Adrenal gland (tissue), 9 donors: ENCODE measurements at regions not wholly inside any gene's neighbourhood (a gene's known extent, or its start where the extent isn't known, plus 50 kb on each side); places are given as distances from the start of the nearest gene placed in this dataset.
"Not testable (repeated sequence)": the region's sequence is repeated elsewhere in the genome, so short reads cannot be mapped to it uniquely, and the experiment has no call there.

ENCODE experiments used
- DNase-seq, 7 donors: peaks; one replicate each; pipeline ENCODE4 v3.0.0-alpha.2; 2019 to 2020
- H3K27ac ChIP-seq, 5 donors: fragments of 200-600 bp; sonication (generic) in 4 of 5; 1 replicate in 3 of 5; 2 replicates in 2 of 5; pipeline versions ENCODE4 v1.5.1 to v1.8.0; 2016 to 2020; ENCODE audit warnings: mild to moderate bottlenecking in 1 of 5
- H3K27me3 ChIP-seq: fragments of 200-600 bp; 2 replicates; pipeline ENCODE4 v1.8.0; 2021
- H3K36me3 ChIP-seq, 2 donors: fragments of 200-600 bp; replicated peaks in 1 of 2; 1 replicate in 1 of 2; 2 replicates in 1 of 2; pipeline versions ENCODE4 v1.5.1 to v1.8.0; 2018 to 2022
- H3K4me1 ChIP-seq, 2 donors: fragments of 200-600 bp; replicated peaks in 1 of 2; 1 replicate in 1 of 2; 2 replicates in 1 of 2; pipeline versions ENCODE4 v1.5.1 to v1.8.0; 2018 to 2021
- H3K4me3 ChIP-seq, 4 donors: fragments of 200-600 bp; sonication (generic) in 3 of 4; one replicate each; pipeline ENCODE4 v1.5.1; 2016 to 2018
- H3K9me3 ChIP-seq, 3 donors: fragments of 200-600 bp; sonication (generic) in 1 of 3; replicated peaks in 1 of 3; 1 replicate in 2 of 3; 2 replicates in 1 of 3; pipeline versions ENCODE4 v1.5.1 to v1.8.0; 2016 to 2021
- CTCF ChIP-seq, 6 experiments: fragments of 450-650 bp in 4 of 6; fragments of 200-600 bp in 2 of 6; sonication (generic) in 1 of 6; IDR thresholded peaks; 1 replicate in 5 of 6; 2 replicates in 1 of 6; pipeline versions ENCODE4 v1.5.1 to v1.8.0; 2016 to 2021; ENCODE audit warnings: antibody characterized with exemption in 6 of 6, mild to moderate bottlenecking in 2 of 6, moderate library complexity in 1 of 6
- POLR2A ChIP-seq, 2 donors: fragments of 450-650 bp; IDR thresholded peaks; one replicate each; pipeline ENCODE4 v1.6.1; 2017; ENCODE audit warnings: antibody characterized with exemption in 2 of 2, mild to moderate bottlenecking in 2 of 2, moderate library complexity in 1 of 2
- WGBS, 4 donors: extraction: QIAGEN DNeasy Blood & Tissue Kit in 2 of 4; methylation state at CpG; one replicate each; pipeline versions ENCODE4 v1.1.5 to v1.1.7; 2013 to 2017; 5-methylcytosine and 5-hydroxymethylcytosine counted together
- intact Hi-C, 2 donors: fragments of 100-400 bp; cut with DNase I; formaldehyde crosslinking; loops; one replicate each; pipeline versions ENCODE4 v1.14.1 to v1.15.0; 2022 to 2023
- donor health status: healthy with polysubstance abuse.
- donor health status: Bipolar disorder and iron deficiency.
- donor health status: DM: yes; HTN: yes; CAD: no.
- donor health status: DM: no; HTN: no; CAD: no.
- donor health status: DM: no; HTN: no; CAD: no.

- intact Hi-C loops = no loop called here
- no peak for DNase-seq
- H3K27ac ChIP-seq = no peak overlapping the region
- WGBS, 4 donors = 53 to 70% (median 60%) methylated on average over 10 to 12 of the region's 12 CpGs
- no peak overlapping the region for H3K4me3 ChIP-seq
- H3K4me1 ChIP-seq = no peaks in the 10 kb centered on the region
- no peaks in the 10 kb centered on the region for H3K27me3 ChIP-seq
- TF ChIP-seq CTCF (IDR thresholded peaks at IDR 0.05) = no peak
- no peak for TF ChIP-seq POLR2A (IDR thresholded peaks at IDR 0.05)
- no peaks in the 10 kb centered on the region for H3K9me3 ChIP-seq
- no peaks in the 10 kb centered on the region for H3K36me3 ChIP-seq
Observed at GRCh38 chr16:47976636-47977210, 179.1 kb downstream of the ABCC12 start.

- H3K36me3 ChIP-seq, H3K27ac ChIP-seq, H3K9me3 ChIP-seq, H3K4me3 ChIP-seq, H3K27me3 ChIP-seq, DNase-seq, intact Hi-C loops, H3K4me1 ChIP-seq: not testable (repeated sequence)
- WGBS, 4 donors = 87 to 93% (median 90%) methylated on average over 5 of the region's 5 CpGs
Observed at GRCh38 chr16:47974971-47975370, 180.8 kb downstream of the ABCC12 start.

- H3K36me3 ChIP-seq = no peaks in the 10 kb centered on the region
- H3K9me3 ChIP-seq = no peaks in the 10 kb centered on the region
- DNase-seq = no peak
- no peaks in the 10 kb centered on the region for H3K4me1 ChIP-seq
- 75 to 90% (median 85%) methylated on average over 7 of the region's 7 CpGs for WGBS, 4 donors
- H3K27ac ChIP-seq = no peak overlapping the region
- intact Hi-C loops = no loop called here
- H3K4me3 ChIP-seq = no peak overlapping the region
- TF ChIP-seq POLR2A (IDR thresholded peaks at IDR 0.05) (no peak), CTCF (IDR thresholded peaks at IDR 0.05) (no peak)
- no peaks in the 10 kb centered on the region for H3K27me3 ChIP-seq
Observed at GRCh38 chr16:47973552-47973951, 182.2 kb downstream of the ABCC12 start.

- intact Hi-C loops = no loop called here
- H3K36me3 ChIP-seq = no peaks in the 10 kb centered on the region
- no peak overlapping the region for H3K4me3 ChIP-seq
- no peak for DNase-seq
- H3K4me1 ChIP-seq = no peaks in the 10 kb centered on the region
- TF ChIP-seq CTCF (IDR thresholded peaks at IDR 0.05) (no peak), POLR2A (IDR thresholded peaks at IDR 0.05) (no peak)
- no peaks in the 10 kb centered on the region for H3K27me3 ChIP-seq
- 63 to 75% (median 67%) methylated on average over 6 of the region's 6 CpGs for WGBS, 4 donors
- no peak overlapping the region for H3K27ac ChIP-seq
- H3K9me3 ChIP-seq = no peaks in the 10 kb centered on the region
Observed at GRCh38 chr16:47972246-47972985, 183.4 kb downstream of the ABCC12 start.

GRCh38 chr16:47971225-47971624 lies 184.6 kb downstream of the ABCC12 start:
- TF ChIP-seq POLR2A (IDR thresholded peaks at IDR 0.05) = no peak
- no peak for TF ChIP-seq CTCF (IDR thresholded peaks at IDR 0.05)
- no peak for DNase-seq
- 55 to 70% (median 64%) methylated on average over 2 of the region's 2 CpGs for WGBS, 4 donors

More at GRCh38 chr16:47971225-47971624, 184.6 kb downstream of the ABCC12 start:
- intact Hi-C loops = no loop called here
- Histone ChIP-seq H3K27ac (no peak overlapping the region), H3K27me3 (no peaks in the 10 kb centered on the region), H3K36me3 (no peaks in the 10 kb centered on the region), H3K4me1 (no peaks in the 10 kb centered on the region), H3K4me3 (no peak overlapping the region), H3K9me3 (no peaks in the 10 kb centered on the region)
